ENCODE measurements at regions not wholly inside any gene's neighbourhood (a gene's known extent, or its start where the extent isn't known, plus 50 kb on each side); places are given as distances from the start of the nearest gene placed in this dataset.

- DNase-seq, result no peak
- Histone ChIP-seq H3K27me3 (ENCODE audit: insufficient read depth, low read depth, severe bottlenecking) (no peaks in the 10 kb centered on the region), H3K9me3 (ENCODE audit: severe bottlenecking) (no peaks in the 10 kb centered on the region), H3K27ac (no peak overlapping the region), H3K36me3 (no peaks in the 10 kb centered on the region), H3K4me3 (ENCODE audit: low read depth, low read length) (no peak overlapping the region)
- no peak for TF ChIP-seq CTCF (IDR thresholded peaks at IDR 0.05; ENCODE audit: low read depth, low read length)
Observed at GRCh38 chr11:122340607-122341290, 224.7 kb upstream of the BLID start.

- DNase-seq, result no peak
- TF ChIP-seq CTCF (IDR thresholded peaks at IDR 0.05; ENCODE audit: low read depth, low read length), result no peak
- H3K27ac ChIP-seq, result no peak overlapping the region
- H3K9me3 ChIP-seq (ENCODE audit: severe bottlenecking), result no peaks in the 10 kb centered on the region
- no peaks in the 10 kb centered on the region for H3K36me3 ChIP-seq
- H3K4me3 ChIP-seq (ENCODE audit: low read depth, low read length), result no peak overlapping the region
- H3K27me3 ChIP-seq (ENCODE audit: insufficient read depth, low read depth, severe bottlenecking), result no peaks in the 10 kb centered on the region
Observed at GRCh38 chr11:122339436-122340060, 223.5 kb upstream of the BLID start.

GRCh38 chr11:122337704-122338103 lies 221.7 kb upstream of the BLID start:
- no peaks in the 10 kb centered on the region for H3K36me3 ChIP-seq
- no peak for DNase-seq
- H3K4me3 ChIP-seq (ENCODE audit: low read depth, low read length), result no peak overlapping the region
- H3K27ac ChIP-seq, result no peak overlapping the region
- no peak for TF ChIP-seq CTCF (IDR thresholded peaks at IDR 0.05; ENCODE audit: low read depth, low read length)
- no peaks in the 10 kb centered on the region for H3K27me3 ChIP-seq (ENCODE audit: insufficient read depth, low read depth, severe bottlenecking)
- no peaks in the 10 kb centered on the region for H3K9me3 ChIP-seq (ENCODE audit: severe bottlenecking)

DNA sequence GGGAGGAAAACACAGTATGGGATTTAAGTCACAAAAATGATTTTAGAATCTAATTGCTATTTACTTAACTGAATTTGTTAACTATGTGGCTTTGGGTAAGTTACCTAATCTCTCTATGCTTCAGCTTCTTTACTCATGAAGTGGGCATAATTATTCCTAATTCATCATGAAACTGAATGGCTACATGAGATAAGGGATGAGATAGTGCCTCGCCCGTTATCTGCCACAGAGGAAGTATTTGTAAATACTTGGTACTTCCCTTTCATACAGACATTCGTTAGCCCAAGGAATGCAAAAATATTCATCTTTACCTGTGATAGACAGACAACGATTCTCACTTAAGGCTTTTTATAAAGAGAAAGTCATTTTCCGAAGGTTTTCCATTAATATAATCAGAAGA lies 221.2 kb upstream of the BLID start:
- H3K36me3 ChIP-seq, result no peaks in the 10 kb centered on the region
- no peaks in the 10 kb centered on the region for H3K9me3 ChIP-seq (ENCODE audit: severe bottlenecking)
- no peak overlapping the region for H3K4me3 ChIP-seq (ENCODE audit: low read depth, low read length)
- DNase-seq, result no peak
- H3K27ac ChIP-seq, result no peak overlapping the region
- no peaks in the 10 kb centered on the region for H3K27me3 ChIP-seq (ENCODE audit: insufficient read depth, low read depth, severe bottlenecking)
- no peak for TF ChIP-seq CTCF (IDR thresholded peaks at IDR 0.05; ENCODE audit: low read depth, low read length)

- H3K27me3 ChIP-seq (ENCODE audit: insufficient read depth, low read depth, severe bottlenecking), result no peaks in the 10 kb centered on the region
- no peak overlapping the region for H3K27ac ChIP-seq
- no peak for TF ChIP-seq CTCF (IDR thresholded peaks at IDR 0.05; ENCODE audit: low read depth, low read length)
- H3K36me3 ChIP-seq, result no peaks in the 10 kb centered on the region
- H3K9me3 ChIP-seq (ENCODE audit: severe bottlenecking), result no peaks in the 10 kb centered on the region
- H3K4me3 ChIP-seq (ENCODE audit: low read depth, low read length), result no peak overlapping the region
- no peak for DNase-seq
Observed at GRCh38 chr11:122336706-122337105, 220.7 kb upstream of the BLID start.
